GM21737 (cell line): ENCODE measurements at regions not wholly inside any gene's neighbourhood (a gene's known extent, or its start where the extent isn't known, plus 50 kb on each side); places are given as distances from the start of the nearest gene placed in this dataset.
"Not testable (repeated sequence)": the region's sequence is repeated elsewhere in the genome, so short reads cannot be mapped to it uniquely, and the experiment has no call there.

Source experiments
- ATAC-seq: cut with Tn5 transposase; IDR thresholded peaks from one replicate; pipeline ENCODE4 v1.9.1; 2021; ENCODE audit warnings: mild to moderate bottlenecking, moderate library complexity; ENCODE audit not compliant: unreplicated experiment

DNA sequence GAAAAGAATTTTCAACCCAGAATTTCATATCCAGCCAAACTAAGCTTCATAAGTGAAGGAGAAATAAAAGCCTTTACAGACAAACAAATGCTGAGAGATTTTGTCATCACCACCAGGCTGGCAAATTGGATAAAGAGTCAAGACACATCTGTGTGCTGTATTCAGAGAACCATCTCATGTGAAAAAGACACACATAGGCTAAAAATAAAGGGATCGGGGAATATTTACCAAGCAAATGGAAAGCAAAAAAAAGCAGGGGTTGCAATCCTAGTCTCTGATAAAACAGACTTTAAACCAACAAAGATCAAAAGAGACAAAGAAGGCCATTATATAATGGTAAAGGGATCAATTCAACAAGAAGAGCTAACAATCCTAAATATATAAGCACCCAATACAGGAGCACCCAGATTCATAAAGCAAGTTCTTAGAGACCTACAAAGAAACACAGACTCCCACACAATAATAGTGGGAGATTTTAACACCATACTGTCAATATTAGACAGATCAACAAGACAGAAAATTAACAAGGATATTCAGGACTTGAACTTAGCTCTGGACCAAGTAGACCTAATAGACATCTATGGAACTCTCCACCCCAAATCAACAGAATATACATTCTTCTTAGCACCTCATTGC is 55.9 kb upstream of the ACSM6 start:
- ATAC-seq = not testable (repeated sequence)

GRCh38 chr10:95134490-95134889 is 59.5 kb upstream of the ACSM6 start:
- no peak for ATAC-seq

- no peak for ATAC-seq
Measured at GRCh38 chr10:95133997-95134396, 60.0 kb upstream of the ACSM6 start.

DNA sequence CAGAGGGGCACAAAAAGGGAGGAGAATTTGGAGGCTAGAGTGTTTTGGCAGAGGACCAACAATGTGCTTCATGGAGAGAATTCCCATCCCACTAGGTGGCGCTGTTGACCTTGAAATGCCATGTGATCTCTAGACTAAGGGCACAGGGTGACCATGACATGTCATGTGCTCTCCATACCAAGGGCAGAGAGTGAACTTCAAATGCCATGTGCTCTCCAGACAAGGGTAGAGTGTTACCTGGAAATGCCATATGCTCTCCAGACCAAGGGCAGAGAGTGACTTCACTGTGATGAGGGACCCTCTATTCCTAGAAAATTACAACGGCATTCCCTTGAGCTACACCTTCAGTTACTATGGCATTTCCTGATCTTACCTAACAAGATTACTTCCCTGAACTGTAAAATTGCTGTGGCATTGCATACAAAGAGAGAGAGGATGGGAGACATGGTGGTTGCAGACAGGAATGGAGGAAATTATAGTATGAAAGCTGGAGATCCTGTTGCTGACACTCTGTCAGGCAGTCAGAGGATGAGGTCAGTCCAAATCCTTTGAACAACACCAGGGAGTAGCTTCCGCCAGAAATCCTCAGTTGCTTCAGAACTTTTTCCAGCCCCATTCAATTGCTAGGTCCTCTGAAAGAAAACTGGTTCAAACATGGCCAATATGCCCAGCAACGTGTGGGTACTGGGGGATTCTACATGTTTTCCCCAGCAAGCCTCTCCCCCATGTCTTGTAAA is 60.9 kb upstream of the ACSM6 start:
- peak; percentile 72 for ATAC-seq

DNA sequence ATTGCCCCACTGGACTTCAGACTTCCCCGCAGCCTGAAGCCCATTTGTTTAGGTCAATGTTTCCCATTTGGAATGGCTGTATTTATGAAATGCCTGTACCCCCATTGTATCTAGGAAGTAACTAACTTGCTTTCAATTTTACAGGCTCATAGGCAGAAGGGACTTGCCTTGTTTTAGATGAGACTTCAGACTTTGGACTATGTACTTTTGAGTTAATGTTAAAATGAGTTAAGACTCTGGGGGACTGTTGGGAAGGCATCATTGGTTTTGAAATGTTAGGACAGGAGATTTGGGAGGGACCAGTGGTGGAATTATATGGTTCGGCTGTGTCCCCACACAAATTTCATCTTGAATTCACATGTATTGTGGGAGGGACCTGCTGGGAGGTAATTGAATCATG is 61.1 kb upstream of the CYP2C8 start:
- not testable (repeated sequence) for ATAC-seq

DNA sequence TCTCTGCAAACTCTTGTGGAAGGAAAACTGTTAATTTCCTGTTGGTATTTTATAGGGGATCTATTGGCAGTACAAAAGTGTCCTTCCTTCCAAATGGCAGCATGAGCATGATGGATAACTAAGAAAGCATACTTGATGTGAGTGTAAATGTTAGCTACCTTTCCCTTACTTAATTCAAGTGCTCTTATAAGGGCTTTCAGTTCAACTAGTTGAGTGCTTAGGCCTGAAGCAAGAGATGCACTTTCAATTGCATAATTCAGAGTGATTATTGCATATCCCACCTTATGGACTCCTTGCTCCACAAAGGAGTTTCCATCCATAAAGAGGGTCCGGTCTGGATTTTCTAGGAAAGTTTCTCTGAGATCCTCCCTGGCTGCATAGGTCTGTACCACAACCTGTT is 56.3 kb upstream of the CYP2C8 start:
- ATAC-seq = no peak

GRCh38 chr10:95122736-95123135 is 53.4 kb upstream of the CYP2C8 start:
- ATAC-seq = no peak

GRCh38 chr10:95121904-95122303 is 52.6 kb upstream of the CYP2C8 start:
- no peak for ATAC-seq
